ENCODE measurements at regions not wholly inside any gene's neighbourhood (a gene's known extent, or its start where the extent isn't known, plus 50 kb on each side); places are given as distances from the start of the nearest gene placed in this dataset.

DNA sequence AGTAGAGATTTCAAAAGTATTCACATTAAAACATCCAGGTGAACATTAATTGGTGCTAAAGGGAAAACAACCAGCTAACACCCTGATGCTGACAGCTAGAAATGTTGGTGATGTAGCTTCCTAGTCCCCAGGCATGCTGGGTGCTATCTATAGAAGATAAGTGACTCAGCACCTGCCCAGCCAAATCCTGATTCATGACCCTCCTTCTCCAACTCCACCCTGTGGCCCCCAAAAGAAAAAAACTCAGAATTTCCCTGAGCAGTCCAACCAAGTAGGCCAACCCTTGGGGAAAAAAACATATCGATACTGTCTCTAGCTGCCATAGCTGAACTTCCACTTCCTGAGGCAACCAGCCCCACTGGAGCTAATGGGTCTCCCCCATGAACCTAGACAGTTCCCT lies 197.6 kb upstream of the KLF3 start:
- H3K4me2 ChIP-seq (ENCODE audit: low read length): no peak overlapping the region
- no peaks in the 10 kb centered on the region for H3F3A ChIP-seq (ENCODE audit: insufficient read depth, low read length, poor library complexity, severe bottlenecking)
- H3K9me3 ChIP-seq (ENCODE audit: low read length): no peaks in the 10 kb centered on the region
- H2AFZ ChIP-seq (ENCODE audit: low read depth, low read length): no peak overlapping the region
- H3K79me2 ChIP-seq (replicated peaks; ENCODE audit: insufficient read depth, low read length): no peaks in the 10 kb centered on the region
- H3K9ac ChIP-seq (ENCODE audit: low read length): no peak overlapping the region
- H3K4me3 ChIP-seq (ENCODE audit: low read length): no peak overlapping the region
- H3K27me3 ChIP-seq (ENCODE audit: insufficient read depth, low read depth, low read length): no peaks in the 10 kb centered on the region
- no peaks in the 10 kb centered on the region for H3K36me3 ChIP-seq (ENCODE audit: insufficient read depth, low read length)
- TF ChIP-seq MXI1 (conservative IDR thresholded peaks at IDR 0.05; ENCODE audit: poor library complexity, severe bottlenecking): no peak
- TF ChIP-seq EZH2 (IDR thresholded peaks at IDR 0.05; ENCODE audit: borderline replicate concordance, insufficient read depth, low read length, poor library complexity, severe bottlenecking): no peak
- TF ChIP-seq, protein P1, sequence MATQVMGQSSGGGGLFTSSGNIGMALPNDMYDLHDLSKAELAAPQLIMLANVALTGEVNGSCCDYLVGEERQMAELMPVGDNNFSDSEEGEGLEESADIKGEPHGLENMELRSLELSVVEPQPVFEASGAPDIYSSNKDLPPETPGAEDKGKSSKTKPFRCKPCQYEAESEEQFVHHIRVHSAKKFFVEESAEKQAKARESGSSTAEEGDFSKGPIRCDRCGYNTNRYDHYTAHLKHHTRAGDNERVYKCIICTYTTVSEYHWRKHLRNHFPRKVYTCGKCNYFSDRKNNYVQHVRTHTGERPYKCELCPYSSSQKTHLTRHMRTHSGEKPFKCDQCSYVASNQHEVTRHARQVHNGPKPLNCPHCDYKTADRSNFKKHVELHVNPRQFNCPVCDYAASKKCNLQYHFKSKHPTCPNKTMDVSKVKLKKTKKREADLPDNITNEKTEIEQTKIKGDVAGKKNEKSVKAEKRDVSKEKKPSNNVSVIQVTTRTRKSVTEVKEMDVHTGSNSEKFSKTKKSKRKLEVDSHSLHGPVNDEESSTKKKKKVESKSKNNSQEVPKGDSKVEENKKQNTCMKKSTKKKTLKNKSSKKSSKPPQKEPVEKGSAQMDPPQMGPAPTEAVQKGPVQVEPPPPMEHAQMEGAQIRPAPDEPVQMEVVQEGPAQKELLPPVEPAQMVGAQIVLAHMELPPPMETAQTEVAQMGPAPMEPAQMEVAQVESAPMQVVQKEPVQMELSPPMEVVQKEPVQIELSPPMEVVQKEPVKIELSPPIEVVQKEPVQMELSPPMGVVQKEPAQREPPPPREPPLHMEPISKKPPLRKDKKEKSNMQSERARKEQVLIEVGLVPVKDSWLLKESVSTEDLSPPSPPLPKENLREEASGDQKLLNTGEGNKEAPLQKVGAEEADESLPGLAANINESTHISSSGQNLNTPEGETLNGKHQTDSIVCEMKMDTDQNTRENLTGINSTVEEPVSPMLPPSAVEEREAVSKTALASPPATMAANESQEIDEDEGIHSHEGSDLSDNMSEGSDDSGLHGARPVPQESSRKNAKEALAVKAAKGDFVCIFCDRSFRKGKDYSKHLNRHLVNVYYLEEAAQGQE (IDR thresholded peaks at IDR 0.05; ENCODE audit: borderline replicate concordance): no peak
- no peak for TF ChIP-seq TAF1 (IDR thresholded peaks at IDR 0.05; ENCODE audit: low read depth)
- H3K9me2 ChIP-seq (ENCODE audit: insufficient read depth, low read length): no peaks in the 10 kb centered on the region
- no peak overlapping the region for H3K27ac ChIP-seq (ENCODE audit: low read length)
- H4K20me1 ChIP-seq (ENCODE audit: insufficient read depth): no peaks in the 10 kb centered on the region

DNA sequence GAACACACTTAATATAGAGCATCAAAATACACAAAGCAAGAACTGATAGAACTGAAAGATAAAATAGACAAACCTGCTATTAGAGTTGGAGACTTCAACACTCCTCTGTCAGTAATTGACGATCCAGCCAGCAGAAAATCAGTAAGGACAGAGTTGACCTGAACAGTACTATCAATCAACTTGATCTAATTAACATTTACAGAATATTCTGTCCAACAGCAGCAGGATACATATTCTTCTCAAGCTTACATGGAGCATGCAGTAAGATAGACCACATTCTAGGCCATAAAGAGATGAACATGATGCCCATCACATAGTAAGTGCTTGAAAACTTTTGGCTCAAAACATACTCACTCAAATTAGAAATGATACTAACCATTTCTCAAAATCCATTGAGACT lies 196.7 kb upstream of the KLF3 start:
- Histone ChIP-seq H2AFZ (ENCODE audit: low read depth, low read length) (no peak overlapping the region), H3K79me2 (replicated peaks; ENCODE audit: insufficient read depth, low read length) (no peaks in the 10 kb centered on the region), H3K9me3 (ENCODE audit: low read length) (no peaks in the 10 kb centered on the region), H3K4me2 (ENCODE audit: low read length) (no peak overlapping the region), H3K9ac (ENCODE audit: low read length) (no peak overlapping the region), H3K9me2 (ENCODE audit: insufficient read depth, low read length) (no peaks in the 10 kb centered on the region), H3K36me3 (ENCODE audit: insufficient read depth, low read length) (no peaks in the 10 kb centered on the region), H3F3A (ENCODE audit: insufficient read depth, low read length, poor library complexity, severe bottlenecking) (no peaks in the 10 kb centered on the region), H3K27me3 (ENCODE audit: insufficient read depth, low read depth, low read length) (no peaks in the 10 kb centered on the region), H4K20me1 (ENCODE audit: insufficient read depth) (no peaks in the 10 kb centered on the region), H3K27ac (ENCODE audit: low read length) (no peak overlapping the region), H3K4me3 (ENCODE audit: low read length) (no peak overlapping the region)
- TF ChIP-seq TAF1 (IDR thresholded peaks at IDR 0.05; ENCODE audit: low read depth) (no peak), POLR2AphosphoS5 (IDR thresholded peaks at IDR 0.05) (no peak), EZH2 (IDR thresholded peaks at IDR 0.05; ENCODE audit: borderline replicate concordance, insufficient read depth, low read length, poor library complexity, severe bottlenecking) (no peak), MXI1 (conservative IDR thresholded peaks at IDR 0.05; ENCODE audit: poor library complexity, severe bottlenecking) (no peak), SMC3 (conservative IDR thresholded peaks at IDR 0.05; ENCODE audit: poor library complexity) (no peak), EP300 (conservative IDR thresholded peaks at IDR 0.05; ENCODE audit: poor library complexity, severe bottlenecking) (no peak), RAD21 (conservative IDR thresholded peaks at IDR 0.05) (no peak)
- TF ChIP-seq, protein P2, sequence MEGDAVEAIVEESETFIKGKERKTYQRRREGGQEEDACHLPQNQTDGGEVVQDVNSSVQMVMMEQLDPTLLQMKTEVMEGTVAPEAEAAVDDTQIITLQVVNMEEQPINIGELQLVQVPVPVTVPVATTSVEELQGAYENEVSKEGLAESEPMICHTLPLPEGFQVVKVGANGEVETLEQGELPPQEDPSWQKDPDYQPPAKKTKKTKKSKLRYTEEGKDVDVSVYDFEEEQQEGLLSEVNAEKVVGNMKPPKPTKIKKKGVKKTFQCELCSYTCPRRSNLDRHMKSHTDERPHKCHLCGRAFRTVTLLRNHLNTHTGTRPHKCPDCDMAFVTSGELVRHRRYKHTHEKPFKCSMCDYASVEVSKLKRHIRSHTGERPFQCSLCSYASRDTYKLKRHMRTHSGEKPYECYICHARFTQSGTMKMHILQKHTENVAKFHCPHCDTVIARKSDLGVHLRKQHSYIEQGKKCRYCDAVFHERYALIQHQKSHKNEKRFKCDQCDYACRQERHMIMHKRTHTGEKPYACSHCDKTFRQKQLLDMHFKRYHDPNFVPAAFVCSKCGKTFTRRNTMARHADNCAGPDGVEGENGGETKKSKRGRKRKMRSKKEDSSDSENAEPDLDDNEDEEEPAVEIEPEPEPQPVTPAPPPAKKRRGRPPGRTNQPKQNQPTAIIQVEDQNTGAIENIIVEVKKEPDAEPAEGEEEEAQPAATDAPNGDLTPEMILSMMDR (IDR thresholded peaks at IDR 0.05; ENCODE audit: poor library complexity, severe bottlenecking): no peak
- TF ChIP-seq, protein P1 (IDR thresholded peaks at IDR 0.05; ENCODE audit: borderline replicate concordance): no peak
